PC-3 (cell line): ENCODE measurements at regions not wholly inside any gene's neighbourhood (a gene's known extent, or its start where the extent isn't known, plus 50 kb on each side); places are given as distances from the start of the nearest gene placed in this dataset.

Source experiments
- EZH2 ChIP-seq: fragments of 300-600 bp; sonication (generic); IDR thresholded peaks from one replicate; pipeline ENCODE4 v1.6.1; 2017; ENCODE audit warnings: antibody characterized with exemption, mild to moderate bottlenecking, low read length; ENCODE audit not compliant: unreplicated experiment
- TF ChIP-seq, protein P1 (sequence below): fragments of 300-600 bp; sonication (generic); conservative IDR thresholded peaks from 2 replicates; pipeline ENCODE4 v1.5.1; 2017; ENCODE audit warnings: antibody characterized with exemption, low read depth, mild to moderate bottlenecking, low read length

DNA sequence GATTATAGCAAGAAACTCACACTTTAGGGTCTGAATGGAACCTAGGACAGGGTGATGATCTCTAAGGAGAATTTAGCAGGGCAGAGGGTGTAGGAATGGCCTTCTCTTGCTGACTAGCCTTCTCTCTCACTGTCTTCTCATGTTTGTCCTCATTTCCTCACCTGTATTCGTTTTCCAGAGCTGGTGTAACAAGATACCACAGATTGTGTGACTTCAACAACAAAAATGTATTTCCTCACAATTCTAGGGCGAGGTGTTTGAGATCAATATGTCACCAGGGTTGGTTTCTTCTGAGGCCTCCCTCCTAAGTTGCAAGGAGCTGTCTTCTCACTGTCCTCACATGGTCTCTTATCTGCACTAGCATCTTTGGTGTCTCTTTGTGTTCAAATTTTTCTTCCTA lies 177.9 kb upstream of the C1orf87 start:
- TF ChIP-seq, protein P1, sequence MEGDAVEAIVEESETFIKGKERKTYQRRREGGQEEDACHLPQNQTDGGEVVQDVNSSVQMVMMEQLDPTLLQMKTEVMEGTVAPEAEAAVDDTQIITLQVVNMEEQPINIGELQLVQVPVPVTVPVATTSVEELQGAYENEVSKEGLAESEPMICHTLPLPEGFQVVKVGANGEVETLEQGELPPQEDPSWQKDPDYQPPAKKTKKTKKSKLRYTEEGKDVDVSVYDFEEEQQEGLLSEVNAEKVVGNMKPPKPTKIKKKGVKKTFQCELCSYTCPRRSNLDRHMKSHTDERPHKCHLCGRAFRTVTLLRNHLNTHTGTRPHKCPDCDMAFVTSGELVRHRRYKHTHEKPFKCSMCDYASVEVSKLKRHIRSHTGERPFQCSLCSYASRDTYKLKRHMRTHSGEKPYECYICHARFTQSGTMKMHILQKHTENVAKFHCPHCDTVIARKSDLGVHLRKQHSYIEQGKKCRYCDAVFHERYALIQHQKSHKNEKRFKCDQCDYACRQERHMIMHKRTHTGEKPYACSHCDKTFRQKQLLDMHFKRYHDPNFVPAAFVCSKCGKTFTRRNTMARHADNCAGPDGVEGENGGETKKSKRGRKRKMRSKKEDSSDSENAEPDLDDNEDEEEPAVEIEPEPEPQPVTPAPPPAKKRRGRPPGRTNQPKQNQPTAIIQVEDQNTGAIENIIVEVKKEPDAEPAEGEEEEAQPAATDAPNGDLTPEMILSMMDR, result no peak
- TF ChIP-seq EZH2, result no peak
